NCI-H1930 (cell line): ENCODE measurements at regions not wholly inside any gene's neighbourhood (a gene's known extent, or its start where the extent isn't known, plus 50 kb on each side); places are given as distances from the start of the nearest gene placed in this dataset.

Source experiments
- DNase-seq, 2 experiments: peaks; one replicate each; lab custom pipeline; 2025; lab: John Stamatoyannopoulos, UW

- DNase-seq: no peak
Observed at GRCh38 chr5:113902917-113903660, 389.6 kb downstream of the YTHDC2 start.

- DNase-seq: no peak
Observed at GRCh38 chr5:113909782-113910181, 396.3 kb downstream of the YTHDC2 start.

GRCh38 chr5:113917997-113918396, 404.5 kb downstream of the YTHDC2 start:
- no peak for DNase-seq

GRCh38 chr5:113922343-113922742, 408.8 kb downstream of the YTHDC2 start:
- DNase-seq: no peak

- no peak for DNase-seq
Observed at GRCh38 chr5:113935453-113935852, 422.0 kb downstream of the YTHDC2 start.

GRCh38 chr5:113937301-113937700, 423.8 kb downstream of the YTHDC2 start:
- DNase-seq: no peak

DNA sequence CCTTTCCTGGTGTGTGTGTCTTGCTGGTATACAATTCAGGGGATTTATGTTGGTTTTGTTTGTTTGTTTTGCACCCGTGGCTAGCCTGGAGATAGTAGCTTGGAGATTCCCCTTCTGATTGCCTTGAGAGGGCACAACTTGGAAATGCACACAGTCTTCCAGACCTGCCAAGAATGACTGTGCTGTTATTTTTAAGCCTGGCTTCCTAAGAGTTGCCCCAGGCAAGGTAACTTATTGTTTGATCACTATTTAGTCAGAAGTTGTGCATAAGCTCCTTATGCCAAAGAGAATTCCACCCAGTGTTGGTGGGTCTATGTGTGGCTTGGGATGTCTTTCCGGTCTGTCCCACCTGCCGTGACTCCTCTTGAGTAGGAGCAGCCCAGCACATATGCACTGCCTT, 421.9 kb upstream of the KCNN2 start:
- no peak for DNase-seq

- no peak for DNase-seq
Observed at GRCh38 chr5:113950186-113950585, 411.7 kb upstream of the KCNN2 start.

DNA sequence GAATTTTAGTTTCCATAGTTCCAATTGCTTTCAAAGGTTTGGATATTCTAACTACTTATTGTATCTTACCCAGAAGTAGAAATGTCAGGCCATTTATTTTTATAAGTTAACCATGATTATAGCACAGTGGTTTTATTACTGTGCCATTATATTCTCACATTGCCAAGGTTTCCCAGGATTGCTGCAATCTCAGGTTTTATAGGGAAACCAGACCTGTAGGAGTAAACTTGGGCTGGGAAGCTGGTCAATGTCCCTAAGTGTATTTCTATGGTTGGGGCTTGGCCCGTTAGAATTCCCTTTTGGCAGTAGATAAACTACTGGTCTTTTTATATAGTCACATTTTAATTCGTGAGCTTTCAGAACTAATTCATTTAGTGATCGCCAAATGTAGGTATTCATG, 396.6 kb upstream of the KCNN2 start:
- no peak for DNase-seq

DNA sequence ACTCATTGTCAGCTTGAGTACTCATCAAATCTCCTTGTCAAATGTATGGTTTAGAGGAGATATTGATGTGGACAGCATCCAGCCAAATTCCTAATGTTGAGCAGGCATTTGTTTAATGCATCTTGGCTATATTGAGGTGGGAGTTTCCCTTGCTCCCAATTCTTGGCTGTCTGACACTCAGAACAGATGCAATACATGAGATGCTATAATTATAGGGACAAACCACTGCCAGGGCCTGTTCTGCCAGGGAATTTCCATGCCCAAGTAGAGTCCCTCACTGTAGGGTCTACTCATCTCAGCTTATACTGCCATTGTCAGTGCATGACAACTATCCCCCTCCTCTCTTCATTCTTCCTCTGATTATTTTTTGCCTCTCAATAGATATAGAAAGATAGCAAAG, 392.0 kb upstream of the KCNN2 start:
- no peak for DNase-seq

DNA sequence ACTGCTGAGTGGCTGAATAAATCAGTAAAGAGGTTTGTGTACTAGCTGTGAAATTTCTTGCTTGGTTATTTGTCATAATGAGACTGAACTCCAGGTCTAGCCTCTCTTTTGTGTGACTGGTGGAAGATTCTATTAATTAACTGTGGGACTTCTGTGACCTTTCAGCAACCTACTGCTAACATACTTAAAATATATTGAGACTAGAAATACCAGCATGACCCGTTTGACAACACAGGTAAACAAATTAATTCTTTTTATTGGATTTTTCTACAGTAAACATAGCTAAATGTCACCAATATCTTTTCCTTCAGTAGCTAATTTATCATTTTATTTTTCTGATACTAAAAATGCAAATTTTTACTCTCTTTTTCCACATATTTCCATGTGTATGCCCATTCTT, 390.4 kb upstream of the KCNN2 start:
- DNase-seq: no peak

DNA sequence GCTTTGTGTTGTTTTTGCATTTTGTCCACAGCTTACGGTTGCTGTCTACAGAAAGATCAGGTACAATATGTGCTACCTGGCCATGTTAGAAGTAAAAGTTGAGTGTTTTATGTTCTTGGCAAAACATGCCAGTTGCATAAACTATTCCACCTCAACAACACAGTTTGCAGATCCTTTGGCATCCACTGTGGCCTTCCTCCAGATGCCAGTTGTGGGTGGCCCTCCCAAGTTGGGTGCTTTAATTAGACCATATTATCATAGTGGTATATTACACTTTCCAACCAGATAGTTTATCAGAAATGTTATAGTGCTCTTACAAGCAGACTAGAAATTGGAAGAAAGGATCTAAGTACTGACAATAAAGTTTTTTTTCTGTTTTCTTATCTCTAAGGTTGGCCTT, 386.9 kb upstream of the KCNN2 start:
- no peak for DNase-seq

DNA sequence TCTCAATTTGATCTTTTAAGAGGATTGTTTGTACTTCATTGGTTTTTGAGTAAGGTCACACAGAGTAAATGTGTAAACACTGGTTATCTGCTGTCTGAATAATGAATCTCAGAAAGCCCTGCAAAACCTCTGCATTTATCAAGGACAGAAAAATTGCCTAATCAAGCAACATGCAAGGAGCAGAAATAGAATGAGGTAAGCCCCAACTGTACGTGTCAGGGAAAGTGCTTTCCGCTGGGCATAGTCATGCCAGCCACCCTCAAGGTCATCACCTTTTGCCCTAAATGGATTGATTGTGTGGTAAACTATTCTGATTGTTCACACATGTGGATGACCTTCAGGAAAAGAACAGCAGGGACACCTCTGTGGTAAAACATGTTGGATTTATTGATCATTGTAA, 376.9 kb upstream of the KCNN2 start:
- DNase-seq: no peak

DNA sequence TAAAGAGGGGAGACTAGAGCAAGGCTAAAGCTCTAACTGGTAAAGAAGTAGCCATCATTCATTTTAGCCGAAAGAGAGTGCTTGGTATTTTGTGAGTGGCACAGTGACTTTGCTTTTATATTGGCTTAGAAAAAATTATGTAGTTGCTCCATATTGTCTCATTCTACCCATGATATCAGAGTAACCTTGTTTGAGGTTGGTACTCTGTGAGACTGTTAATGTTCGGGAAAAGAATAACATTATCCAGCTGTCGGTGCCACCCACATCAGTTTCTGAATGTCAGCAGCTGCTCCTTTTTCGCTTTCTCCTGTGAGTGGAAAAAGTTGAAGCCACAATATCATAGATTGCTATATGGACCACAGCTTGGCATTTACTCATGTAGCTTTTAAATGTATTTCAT, 376.4 kb upstream of the KCNN2 start:
- no peak for DNase-seq

DNA sequence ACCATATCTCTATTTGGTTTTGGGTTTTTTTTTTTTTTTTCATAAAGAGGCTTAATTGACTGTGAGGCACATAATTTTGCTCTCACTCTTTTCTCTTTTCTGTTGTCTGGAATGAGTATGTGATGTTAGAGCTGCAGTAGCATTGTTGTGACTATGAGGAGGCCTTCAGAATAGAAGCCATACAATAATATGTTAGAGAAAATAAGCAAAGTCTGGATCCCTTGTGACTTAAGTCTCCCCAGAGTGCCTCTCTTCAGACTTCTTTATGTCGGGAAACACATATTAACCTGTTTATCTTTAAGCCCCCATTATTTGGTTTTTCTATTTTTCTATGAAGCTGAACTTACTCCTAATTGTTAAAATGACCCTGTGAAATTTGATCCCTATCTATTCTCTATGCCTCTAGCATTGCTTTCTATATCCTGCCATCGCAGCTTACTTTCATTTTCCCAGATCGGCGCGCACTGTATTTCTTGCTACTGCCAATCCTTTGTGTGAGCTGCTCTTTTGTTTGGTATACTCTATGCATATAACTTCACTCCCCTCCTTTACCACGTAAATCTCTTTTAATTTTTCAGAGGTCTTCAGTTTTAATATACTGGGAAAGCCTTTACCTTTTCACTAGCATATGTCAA, 372.5 kb upstream of the KCNN2 start:
- no peak for DNase-seq

GRCh38 chr5:113989913-113990305, 372.0 kb upstream of the KCNN2 start:
- DNase-seq: no peak

GRCh38 chr5:114001076-114001475, 360.8 kb upstream of the KCNN2 start:
- no peak for DNase-seq

DNA sequence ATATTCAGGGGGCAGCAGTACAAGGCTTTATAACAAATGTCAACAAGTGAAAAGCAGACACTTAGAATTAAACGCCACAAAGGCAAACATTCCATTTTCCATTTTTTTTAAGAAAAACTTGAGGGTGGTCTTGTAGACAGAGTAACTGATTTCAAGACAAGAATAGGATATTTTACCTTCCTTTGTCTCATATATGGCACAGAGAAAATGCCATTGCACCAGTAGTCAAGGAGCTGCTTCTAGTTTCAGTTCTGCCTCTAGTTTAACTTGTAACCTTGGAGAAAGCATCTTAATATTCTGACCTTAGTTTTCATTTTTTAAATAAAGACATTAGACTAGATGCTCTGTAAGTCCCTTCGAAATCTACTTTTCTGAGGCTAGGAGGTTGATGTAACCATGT, 355.3 kb upstream of the KCNN2 start:
- DNase-seq: no peak

DNA sequence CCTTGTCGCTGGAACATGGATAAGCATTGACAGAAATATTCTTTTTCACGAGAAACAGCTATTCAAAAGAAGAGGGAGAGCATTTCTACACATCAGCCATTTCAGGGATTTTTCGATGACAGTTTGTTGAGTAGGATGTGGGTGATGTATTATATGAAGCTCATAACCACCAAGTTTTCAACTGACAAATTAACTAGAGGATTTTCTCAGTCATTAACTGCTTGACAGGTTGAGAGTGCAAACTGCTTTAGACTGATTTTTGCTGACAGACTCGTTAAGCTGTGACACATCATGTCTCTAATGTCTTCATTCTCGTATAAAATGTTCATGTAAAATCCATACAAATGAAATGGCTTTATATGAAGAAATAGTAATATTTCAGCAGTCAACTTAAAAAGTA, 354.2 kb upstream of the KCNN2 start:
- no peak for DNase-seq

DNA sequence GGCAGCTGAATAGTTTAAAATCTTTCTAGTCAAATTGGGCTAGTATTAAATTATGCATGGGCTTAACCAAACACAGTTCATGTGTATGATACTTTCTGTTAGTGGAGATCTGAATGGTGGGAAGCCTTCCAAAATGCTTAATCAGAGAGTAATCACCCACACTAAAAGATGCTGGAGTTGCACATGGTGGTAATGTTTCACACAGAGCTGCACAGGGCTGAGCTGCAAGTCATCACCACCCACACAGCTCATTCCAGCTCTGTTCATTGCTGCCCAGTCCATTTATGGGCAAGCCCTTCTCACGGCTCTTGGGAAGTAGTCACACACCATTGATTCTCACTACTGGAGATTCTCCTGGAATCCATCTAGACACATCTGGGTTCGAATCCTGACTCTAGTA, 351.5 kb upstream of the KCNN2 start:
- DNase-seq: no peak

DNA sequence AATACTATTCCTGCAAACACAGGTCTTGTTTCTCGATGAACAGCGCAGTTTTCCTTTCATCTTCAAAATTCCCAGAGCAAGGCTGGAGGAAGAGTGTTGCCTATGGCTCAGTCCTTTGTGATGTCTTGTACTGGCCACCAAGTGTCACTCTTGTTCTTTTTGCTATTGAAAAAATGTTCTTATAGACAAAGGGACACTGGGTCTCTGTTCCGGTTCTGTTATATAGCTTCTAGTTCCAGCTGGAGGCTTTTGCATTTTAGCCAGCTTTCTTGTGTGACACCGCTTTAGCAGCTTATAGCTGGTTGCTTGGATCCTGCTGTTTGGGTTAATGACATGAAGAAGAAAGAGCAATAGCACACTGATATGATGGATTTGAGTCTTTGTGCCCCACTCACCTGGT, 343.7 kb upstream of the KCNN2 start:
- DNase-seq: no peak

DNA sequence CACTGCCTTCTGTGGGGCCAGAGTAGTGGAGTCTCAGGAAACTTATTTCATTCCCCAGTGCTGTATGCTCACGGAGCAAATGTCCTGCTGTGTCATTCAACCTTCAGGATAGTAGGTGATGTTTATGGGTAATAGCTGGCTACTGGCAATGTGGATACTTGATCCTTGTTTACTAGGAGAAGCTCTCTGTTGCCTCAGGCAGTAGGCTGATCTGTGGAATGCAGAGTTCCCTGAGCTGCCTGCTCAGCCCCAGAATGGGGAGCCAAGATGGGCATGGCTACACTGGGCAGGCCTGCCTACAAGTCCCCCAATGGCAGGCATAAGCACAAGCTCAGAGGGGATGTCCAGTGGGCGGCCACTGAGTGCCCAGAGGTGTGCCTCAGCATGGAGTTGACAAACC, 323.1 kb upstream of the KCNN2 start:
- no peak for DNase-seq

DNA sequence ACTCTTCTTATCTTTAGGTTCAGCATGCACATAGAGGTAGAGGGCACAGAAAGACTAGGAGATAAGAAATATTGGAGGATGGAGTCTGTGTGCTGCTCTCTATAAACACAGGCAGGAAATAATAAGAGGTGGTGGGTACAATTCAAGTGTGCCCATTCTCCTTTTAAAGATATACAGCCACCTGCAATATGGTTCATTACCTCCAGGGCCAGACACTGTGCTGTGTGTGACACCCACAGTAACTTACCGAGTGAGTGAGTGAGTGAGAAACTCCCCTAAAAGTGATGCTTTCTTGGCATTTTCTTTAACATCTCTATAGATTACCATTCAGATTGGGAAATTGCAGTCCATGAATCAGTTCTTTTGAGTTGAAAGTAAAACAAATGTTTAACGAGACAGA, 311.8 kb upstream of the KCNN2 start:
- no peak for DNase-seq

DNA sequence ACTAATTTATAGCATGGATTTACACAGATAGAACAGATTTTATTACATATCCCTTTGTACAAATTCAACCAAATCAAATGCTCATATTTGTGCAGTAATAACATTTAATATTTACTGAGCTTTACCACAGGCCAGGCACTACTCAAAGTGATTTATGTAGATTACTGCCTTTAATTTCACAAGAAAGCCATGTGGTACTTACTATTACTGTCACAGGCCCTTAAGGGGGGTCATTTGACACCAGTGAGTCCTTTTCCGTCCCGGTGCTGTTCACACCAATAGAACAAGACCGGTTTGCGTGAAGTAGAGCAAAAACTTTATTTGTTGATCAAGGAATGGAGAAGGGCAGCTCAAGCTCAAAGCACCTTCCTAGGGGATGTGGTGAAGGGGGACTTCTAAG, 308.5 kb upstream of the KCNN2 start:
- DNase-seq: no peak
